Esophagus squamous epithelium (tissue), 4 donors: ENCODE measurements at regions not wholly inside any gene's neighbourhood (a gene's known extent, or its start where the extent isn't known, plus 50 kb on each side); places are given as distances from the start of the nearest gene placed in this dataset.

Experiments used
- CTCF ChIP-seq, 6 experiments: fragments of 450-650 bp in 4 of 6; fragments of 200-600 bp in 2 of 6; sonication (generic) in 2 of 6; IDR thresholded peaks; one replicate each; pipeline ENCODE4 v1.5.1; 2016 to 2019; ENCODE audit warnings: antibody characterized with exemption in 6 of 6, mild to moderate bottlenecking in 4 of 6, moderate library complexity in 4 of 6
- POLR2A ChIP-seq, 4 donors: fragments of 450-650 bp; IDR thresholded peaks; one replicate each; pipeline ENCODE4 v1.6.1; 2017; ENCODE audit warnings: antibody characterized with exemption in 4 of 4, mild to moderate bottlenecking in 4 of 4, moderate library complexity in 3 of 4

GRCh38 chrX:117543885-117544284 is 572.7 kb downstream of the KLHL13 start:
- TF ChIP-seq CTCF (IDR thresholded peaks at IDR 0.05) = no peak
- TF ChIP-seq POLR2A (IDR thresholded peaks at IDR 0.05) = no peak
